Urothelium cell line (cell line): ENCODE measurements at regions not wholly inside any gene's neighbourhood (a gene's known extent, or its start where the extent isn't known, plus 50 kb on each side); places are given as distances from the start of the nearest gene placed in this dataset.
"Not testable (repeated sequence)": the region's sequence is repeated elsewhere in the genome, so short reads cannot be mapped to it uniquely, and the experiment has no call there.

Source experiments
- DNase-seq: peaks from one replicate; pipeline ENCODE4 v3.0.0; 2011; ENCODE audit warnings: low spot score, mixed read lengths
- FAIRE-seq: peaks from 2 replicates; lab custom pipeline; 2011; peaks lifted over from hg19 to GRCh38; lab: Jason Lieb, UNC

- FAIRE-seq = no peak
Measured at GRCh38 chr21:25489673-25490072, 117.6 kb downstream of the MRPL39 start.

GRCh38 chr21:25487046-25487594 lies 120.2 kb downstream of the MRPL39 start:
- no peak for DNase-seq
- no peak for FAIRE-seq

More at GRCh38 chr21:25489673-25490072, 117.6 kb downstream of the MRPL39 start:
- no peak for DNase-seq

- no peak for FAIRE-seq
Measured at GRCh38 chr21:25485914-25486313, 121.4 kb downstream of the MRPL39 start.

GRCh38 chr21:25467896-25468295 lies 139.4 kb downstream of the MRPL39 start:
- DNase-seq = no peak
- no peak for FAIRE-seq

More at GRCh38 chr21:25485914-25486313, 121.4 kb downstream of the MRPL39 start:
- no peak for DNase-seq

- FAIRE-seq, DNase-seq: not testable (repeated sequence)
Measured at GRCh38 chr21:25467071-25467470, 140.2 kb downstream of the MRPL39 start.

GRCh38 chr21:25466470-25466869 lies 140.8 kb downstream of the MRPL39 start:
- DNase-seq = no peak
- no peak for FAIRE-seq

GRCh38 chr21:25465263-25465662 lies 142.0 kb downstream of the MRPL39 start:
- no peak for FAIRE-seq
- no peak for DNase-seq

GRCh38 chr21:25464275-25464674 lies 143.0 kb downstream of the MRPL39 start:
- no peak for FAIRE-seq
- no peak for DNase-seq

GRCh38 chr21:25462517-25462971 lies 144.7 kb downstream of the MRPL39 start:
- FAIRE-seq (no peak), DNase-seq (no peak)

GRCh38 chr21:25461725-25462124 lies 145.6 kb downstream of the MRPL39 start:
- DNase-seq = no peak
- FAIRE-seq = no peak

GRCh38 chr21:25459993-25460392 lies 147.3 kb downstream of the MRPL39 start:
- DNase-seq = no peak
- no peak for FAIRE-seq

GRCh38 chr21:25459365-25459764 lies 147.9 kb downstream of the MRPL39 start:
- DNase-seq (no peak), FAIRE-seq (no peak)

GRCh38 chr21:25458484-25458883 lies 148.8 kb downstream of the MRPL39 start:
- DNase-seq (no peak), FAIRE-seq (no peak)

- FAIRE-seq = no peak
- no peak for DNase-seq
Measured at GRCh38 chr21:25457946-25458345, 149.3 kb downstream of the MRPL39 start.

- peak; percentile 41 for DNase-seq
Measured at GRCh38 chr21:25457411-25457810, 149.9 kb downstream of the MRPL39 start.

GRCh38 chr21:25456672-25457071 lies 150.6 kb downstream of the MRPL39 start:
- FAIRE-seq (no peak), DNase-seq (no peak)

More at GRCh38 chr21:25457411-25457810, 149.9 kb downstream of the MRPL39 start:
- no peak for FAIRE-seq

- FAIRE-seq (no peak), DNase-seq (no peak)
Measured at GRCh38 chr21:25453524-25453923, 153.8 kb downstream of the MRPL39 start.

- no peak for FAIRE-seq
- DNase-seq = no peak
Measured at GRCh38 chr21:25449950-25450349, 157.3 kb downstream of the MRPL39 start.

GRCh38 chr21:25441835-25442234 lies 165.4 kb downstream of the MRPL39 start:
- FAIRE-seq (no peak), DNase-seq (no peak)

GRCh38 chr21:25437465-25437864 lies 169.8 kb downstream of the MRPL39 start:
- not testable (repeated sequence) for FAIRE-seq

GRCh38 chr21:25428537-25428936 lies 178.7 kb downstream of the MRPL39 start:
- DNase-seq (no peak), FAIRE-seq (no peak)

More at GRCh38 chr21:25437465-25437864, 169.8 kb downstream of the MRPL39 start:
- DNase-seq = not testable (repeated sequence)

- DNase-seq (no peak), FAIRE-seq (no peak)
Measured at GRCh38 chr21:25427828-25428227, 179.5 kb downstream of the MRPL39 start.

GRCh38 chr21:25426580-25426979 lies 180.7 kb downstream of the MRPL39 start:
- no peak for FAIRE-seq
- no peak for DNase-seq
